ENCODE measurements at regions not wholly inside any gene's neighbourhood (a gene's known extent, or its start where the extent isn't known, plus 50 kb on each side); places are given as distances from the start of the nearest gene placed in this dataset.
A peak's percentile ranks its signal among the peaks of the same experiment; 100 is the strongest.

DNA sequence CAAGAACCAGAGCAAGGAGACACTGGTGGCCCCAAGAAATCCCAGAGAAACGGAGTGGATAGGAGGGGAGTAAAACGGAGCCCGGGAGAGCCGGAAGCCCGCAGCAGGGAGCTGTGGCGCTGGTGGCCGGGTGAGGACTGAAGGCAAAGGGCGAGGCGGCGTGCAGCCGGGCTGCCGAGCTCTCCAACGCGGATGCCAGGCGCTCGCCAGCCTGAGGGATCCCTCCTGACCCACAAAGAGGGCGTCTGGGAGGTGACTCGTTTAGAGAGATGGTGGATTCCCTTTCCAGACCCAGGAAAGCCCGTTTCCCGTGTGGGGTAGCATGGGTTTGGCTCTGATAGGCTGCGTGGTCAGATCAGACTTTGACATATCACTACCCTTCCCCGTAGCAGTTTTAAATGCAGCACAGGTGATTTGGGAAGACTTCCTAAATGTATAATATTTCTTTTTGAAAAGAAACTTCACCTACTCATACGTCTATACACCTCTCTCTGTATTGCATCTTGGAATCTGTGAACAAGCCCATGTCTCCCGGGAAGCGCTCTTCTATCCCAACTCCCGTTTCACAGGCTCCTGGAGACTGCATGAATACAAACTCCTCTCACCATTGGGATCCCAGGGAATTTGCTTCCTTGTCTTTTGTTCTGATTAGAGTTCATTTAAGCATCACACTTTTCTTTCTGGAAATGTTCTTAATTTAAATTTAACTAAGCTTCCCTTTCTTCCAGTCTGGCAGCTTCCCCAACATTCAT is 158.1 kb downstream of the C9orf152 start:
- POLR2A ChIA-PET, result interaction anchor here (0.6 to 1.2 kb wide), 2 partner anchors 55 to 123 kb away, joined by 3 to 4 read pairs; no protein-coding TSS in a partner anchor

DNA sequence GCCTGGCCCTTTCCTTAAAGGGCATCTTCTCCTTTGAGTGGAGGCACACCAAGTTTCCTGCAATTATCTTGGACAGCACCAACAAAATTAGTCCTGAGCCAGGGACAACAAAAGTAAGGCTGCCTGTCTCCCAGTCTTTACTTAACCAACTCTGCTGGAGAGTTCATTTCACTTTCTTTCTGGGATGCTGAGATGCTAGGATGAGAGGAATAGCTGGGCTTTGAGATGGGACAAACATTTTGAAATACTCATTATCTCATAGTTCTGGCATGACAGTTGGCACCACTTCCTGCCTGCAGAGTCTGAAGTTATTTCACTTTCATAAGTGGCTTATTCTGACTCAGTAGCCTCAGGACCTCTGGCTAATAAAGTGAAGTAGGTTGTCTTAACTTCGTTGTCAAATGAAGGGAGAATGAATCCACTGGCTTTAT is 157.0 kb downstream of the C9orf152 start:
- ChIA-PET POLR2A (no interaction called here), CTCF (interaction anchor here (1.2 kb wide), 2 partner anchors 92 to 148 kb away, joined by 5 to 9 read pairs; no protein-coding TSS in a partner anchor)
- Mint-ChIP-seq H3K27ac (no peak overlapping the region), H3K36me3 (no peaks in the 10 kb centered on the region), H3K4me3 (peak overlapping the region; percentile 87; the same call in 1 of the 2 replicates), H3K27me3 (ENCODE audit: low read depth) (peaks cover 14% of the 10 kb centered on the region), H3K4me1 (peaks cover 49% of the 10 kb centered on the region), H3K9me3 (no peaks in the 10 kb centered on the region)
- DNase-seq (ENCODE audit: low spot score), result no peak
- ATAC-seq, result no peak
- TF ChIP-seq ATF3 (CRISPR knock-in tag; conservative IDR thresholded peaks at IDR 0.05) (no peak), TEAD4 (CRISPR knock-in tag; IDR thresholded peaks at IDR 0.05) (no peak), ZNF423 (CRISPR knock-in tag; IDR thresholded peaks at IDR 0.05) (no peak), IRF2 (CRISPR knock-in tag; IDR thresholded peaks at IDR 0.05; ENCODE audit: borderline replicate concordance, low read depth) (no peak), NR3C1 (CRISPR knock-in tag; conservative IDR thresholded peaks at IDR 0.05; ENCODE audit: low read depth) (no peak)
- TF ChIP-seq, protein P1, sequence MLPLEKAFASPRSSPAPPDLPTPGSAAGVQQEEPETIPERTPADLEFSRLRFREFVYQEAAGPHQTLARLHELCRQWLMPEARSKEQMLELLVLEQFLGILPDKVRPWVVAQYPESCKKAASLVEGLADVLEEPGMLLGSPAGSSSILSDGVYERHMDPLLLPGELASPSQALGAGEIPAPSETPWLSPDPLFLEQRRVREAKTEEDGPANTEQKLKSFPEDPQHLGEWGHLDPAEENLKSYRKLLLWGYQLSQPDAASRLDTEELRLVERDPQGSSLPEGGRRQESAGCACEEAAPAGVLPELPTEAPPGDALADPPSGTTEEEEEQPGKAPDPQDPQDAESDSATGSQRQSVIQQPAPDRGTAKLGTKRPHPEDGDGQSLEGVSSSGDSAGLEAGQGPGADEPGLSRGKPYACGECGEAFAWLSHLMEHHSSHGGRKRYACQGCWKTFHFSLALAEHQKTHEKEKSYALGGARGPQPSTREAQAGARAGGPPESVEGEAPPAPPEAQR (CRISPR knock-in tag; IDR thresholded peaks at IDR 0.05), result no peak

More for the DNA sequence above, 158.1 kb downstream of the C9orf152 start:
- H3K27ac Mint-ChIP-seq, result no peak overlapping the region
- peak; percentile 48 for DNase-seq (ENCODE audit: low spot score)
- no peaks in the 10 kb centered on the region for H3K9me3 Mint-ChIP-seq
- peaks cover 54% of the 10 kb centered on the region for H3K4me1 Mint-ChIP-seq
- 0 out of 2 replicates have a peak, but pooled peaks have one; percentile 37 for TF ChIP-seq HMGXB4 (CRISPR knock-in tag; IDR thresholded peaks at IDR 0.05)
- peak; percentile 62; the same call in 1 of the 2 replicates for TF ChIP-seq ZNF138 (CRISPR knock-in tag; conservative IDR thresholded peaks at IDR 0.05)
- no peak for TF ChIP-seq NR3C1 (CRISPR knock-in tag; conservative IDR thresholded peaks at IDR 0.05; ENCODE audit: low read depth)
- TF ChIP-seq TCF7 (CRISPR knock-in tag; IDR thresholded peaks at IDR 0.05; ENCODE audit: low read depth), result no peak
- TF ChIP-seq USF2 (CRISPR knock-in tag; IDR thresholded peaks at IDR 0.05), result no peak
- TF ChIP-seq, protein P2, sequence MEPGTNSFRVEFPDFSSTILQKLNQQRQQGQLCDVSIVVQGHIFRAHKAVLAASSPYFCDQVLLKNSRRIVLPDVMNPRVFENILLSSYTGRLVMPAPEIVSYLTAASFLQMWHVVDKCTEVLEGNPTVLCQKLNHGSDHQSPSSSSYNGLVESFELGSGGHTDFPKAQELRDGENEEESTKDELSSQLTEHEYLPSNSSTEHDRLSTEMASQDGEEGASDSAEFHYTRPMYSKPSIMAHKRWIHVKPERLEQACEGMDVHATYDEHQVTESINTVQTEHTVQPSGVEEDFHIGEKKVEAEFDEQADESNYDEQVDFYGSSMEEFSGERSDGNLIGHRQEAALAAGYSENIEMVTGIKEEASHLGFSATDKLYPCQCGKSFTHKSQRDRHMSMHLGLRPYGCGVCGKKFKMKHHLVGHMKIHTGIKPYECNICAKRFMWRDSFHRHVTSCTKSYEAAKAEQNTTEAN (CRISPR knock-in tag; IDR thresholded peaks at IDR 0.05), result no peak
- TF ChIP-seq SOX15 (CRISPR knock-in tag; IDR thresholded peaks at IDR 0.05), result no peak
- TF ChIP-seq ZNF423 (CRISPR knock-in tag; IDR thresholded peaks at IDR 0.05), result no peak
- peak overlapping the region; percentile 87 for H3K4me3 Mint-ChIP-seq
- CTCF ChIA-PET, result interaction anchor here (1.0 to 3.5 kb wide), 5 partner anchors 33 to 146 kb away, joined by 3 to 16 read pairs (median 3); no protein-coding TSS in a partner anchor
- H3K36me3 Mint-ChIP-seq, result no peaks in the 10 kb centered on the region
- ATAC-seq, result peak; percentile 10
- peaks cover 14% of the 10 kb centered on the region for H3K27me3 Mint-ChIP-seq (ENCODE audit: low read depth)

DNA sequence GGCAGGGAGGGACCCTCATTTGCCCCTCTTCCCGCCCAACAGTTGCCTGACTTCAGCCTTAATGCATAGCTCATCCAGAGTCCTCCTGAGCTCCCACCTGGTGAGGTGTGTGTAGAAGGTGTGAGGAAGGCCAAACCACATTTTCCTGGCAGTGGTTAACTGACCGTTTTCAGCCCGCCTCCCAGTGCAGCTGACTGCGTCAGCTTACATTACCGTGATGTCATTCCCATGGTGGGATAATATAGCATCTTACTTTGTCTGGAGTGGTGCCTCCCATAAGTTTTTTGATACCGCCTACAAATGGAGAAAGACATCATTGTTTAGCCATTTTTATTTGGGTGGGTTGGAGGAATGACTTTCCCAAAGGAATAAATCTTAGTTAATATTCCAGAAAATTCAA is 151.9 kb downstream of the C9orf152 start:
- ChIA-PET POLR2A (no interaction called here), CTCF (interaction anchor here (0.5 to 2.1 kb wide), 3 partner anchors 50 to 153 kb away, joined by 3 to 7 read pairs (median 6); no protein-coding TSS in a partner anchor)
- peaks cover 4% of the 10 kb centered on the region; the same call in 1 of the 2 replicates for H3K36me3 Mint-ChIP-seq
- H3K4me3 Mint-ChIP-seq, result no peak overlapping the region
- H3K4me1 Mint-ChIP-seq, result peaks cover 47% of the 10 kb centered on the region
- no peaks in the 10 kb centered on the region for H3K9me3 Mint-ChIP-seq
- DNase-seq (ENCODE audit: low spot score), result no peak
- no peaks in the 10 kb centered on the region for H3K27me3 Mint-ChIP-seq (ENCODE audit: low read depth)
- no peak overlapping the region for H3K27ac Mint-ChIP-seq
- no peak for ATAC-seq
- TF ChIP-seq, protein P3, sequence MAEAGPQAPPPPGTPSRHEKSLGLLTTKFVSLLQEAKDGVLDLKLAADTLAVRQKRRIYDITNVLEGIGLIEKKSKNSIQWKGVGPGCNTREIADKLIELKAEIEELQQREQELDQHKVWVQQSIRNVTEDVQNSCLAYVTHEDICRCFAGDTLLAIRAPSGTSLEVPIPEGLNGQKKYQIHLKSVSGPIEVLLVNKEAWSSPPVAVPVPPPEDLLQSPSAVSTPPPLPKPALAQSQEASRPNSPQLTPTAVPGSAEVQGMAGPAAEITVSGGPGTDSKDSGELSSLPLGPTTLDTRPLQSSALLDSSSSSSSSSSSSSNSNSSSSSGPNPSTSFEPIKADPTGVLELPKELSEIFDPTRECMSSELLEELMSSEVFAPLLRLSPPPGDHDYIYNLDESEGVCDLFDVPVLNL (CRISPR knock-in tag; IDR thresholded peaks at IDR 0.05; ENCODE audit: borderline replicate concordance, low read depth), result no peak
- TF ChIP-seq NR2C2 (CRISPR knock-in tag; IDR thresholded peaks at IDR 0.05) (no peak), ELF4 (CRISPR knock-in tag; IDR thresholded peaks at IDR 0.05; ENCODE audit: low read depth) (no peak), ZNF317 (CRISPR knock-in tag; IDR thresholded peaks at IDR 0.05; ENCODE audit: borderline replicate concordance, low read depth) (no peak), SP1 (CRISPR knock-in tag; conservative IDR thresholded peaks at IDR 0.05) (no peak), ZNF396 (CRISPR knock-in tag; IDR thresholded peaks at IDR 0.05; ENCODE audit: borderline replicate concordance) (no peak), USF2 (CRISPR knock-in tag; IDR thresholded peaks at IDR 0.05) (no peak), TEAD1 (CRISPR knock-in tag; IDR thresholded peaks at IDR 0.05) (no peak), ZBTB21 (CRISPR knock-in tag; IDR thresholded peaks at IDR 0.05; ENCODE audit: borderline replicate concordance) (no peak)

All from WTC11 (cell line).